BJ (cell line): ENCODE measurements at regions not wholly inside any gene's neighbourhood (a gene's known extent, or its start where the extent isn't known, plus 50 kb on each side); places are given as distances from the start of the nearest gene placed in this dataset.

Source experiments
- CTCF ChIA-PET: fragments of 350-600 bp; formaldehyde crosslinking; extraction: SDS; loops from one replicate; lab custom pipeline; 2021; ENCODE audit warnings: antibody characterized with exemption, inconsistent platforms; lab: Yijun Ruan, JAX
- POLR2A ChIA-PET: fragments of 300-600 bp; sonication (Branson Sonifier 250); formaldehyde crosslinking; extraction: SDS; loops from one replicate; lab custom pipeline; 2021; ENCODE audit warnings: antibody characterized with exemption; lab: Charles Lee
- DNase-seq: peaks from one replicate; pipeline ENCODE4 v3.0.0-alpha.2; 2011; ENCODE audit warnings: low read depth
- H3K27me3 ChIP-seq: 2 replicates; pipeline ENCODE4 v1.6.0; 2011; ENCODE audit warnings: low read length; ENCODE audit not compliant: control insufficient read depth, insufficient read depth
- H3K36me3 ChIP-seq: 2 replicates; pipeline ENCODE4 v1.5.1; 2011; ENCODE audit warnings: low read length; ENCODE audit not compliant: control insufficient read depth, insufficient read depth
- H3K4me3 ChIP-seq: 2 replicates; pipeline ENCODE4 v1.5.1; 2011; ENCODE audit warnings: low read depth, mild to moderate bottlenecking, control low read depth, low read length
- TF ChIP-seq, protein P1 (sequence below): IDR thresholded peaks from 2 replicates; pipeline ENCODE4 v1.5.1; 2011; ENCODE audit warnings: low read depth, mild to moderate bottlenecking, control low read depth, inconsistent platforms, low read length, moderate library complexity; ENCODE audit not compliant: insufficient read depth

DNA sequence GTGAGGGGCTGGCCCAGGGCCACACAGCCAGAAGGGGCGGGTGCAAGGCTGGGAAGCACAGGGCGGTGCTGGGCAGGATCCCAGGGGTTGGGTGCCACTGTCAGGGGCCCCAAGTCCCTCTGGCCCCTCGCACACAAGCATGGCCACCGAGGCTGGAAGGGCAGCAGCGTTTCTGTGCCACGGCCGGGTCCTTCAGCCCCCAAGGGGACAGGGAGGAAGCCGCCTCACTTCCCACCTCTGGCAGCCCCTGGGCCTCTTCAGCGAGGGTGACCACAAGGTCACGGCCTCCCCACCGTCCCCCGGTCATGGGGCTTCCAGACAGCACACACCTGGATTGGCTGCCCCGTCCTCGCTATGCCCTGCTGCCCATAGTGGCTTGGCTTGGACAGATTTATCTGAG, 77.1 kb upstream of the TTC34 start:
- CTCF ChIA-PET = no interaction called here
- POLR2A ChIA-PET = no interaction called here

GRCh38 chr1:2879026-2879425, 77.5 kb upstream of the TTC34 start:
- CTCF ChIA-PET = no interaction called here
- TF ChIP-seq, protein P1, sequence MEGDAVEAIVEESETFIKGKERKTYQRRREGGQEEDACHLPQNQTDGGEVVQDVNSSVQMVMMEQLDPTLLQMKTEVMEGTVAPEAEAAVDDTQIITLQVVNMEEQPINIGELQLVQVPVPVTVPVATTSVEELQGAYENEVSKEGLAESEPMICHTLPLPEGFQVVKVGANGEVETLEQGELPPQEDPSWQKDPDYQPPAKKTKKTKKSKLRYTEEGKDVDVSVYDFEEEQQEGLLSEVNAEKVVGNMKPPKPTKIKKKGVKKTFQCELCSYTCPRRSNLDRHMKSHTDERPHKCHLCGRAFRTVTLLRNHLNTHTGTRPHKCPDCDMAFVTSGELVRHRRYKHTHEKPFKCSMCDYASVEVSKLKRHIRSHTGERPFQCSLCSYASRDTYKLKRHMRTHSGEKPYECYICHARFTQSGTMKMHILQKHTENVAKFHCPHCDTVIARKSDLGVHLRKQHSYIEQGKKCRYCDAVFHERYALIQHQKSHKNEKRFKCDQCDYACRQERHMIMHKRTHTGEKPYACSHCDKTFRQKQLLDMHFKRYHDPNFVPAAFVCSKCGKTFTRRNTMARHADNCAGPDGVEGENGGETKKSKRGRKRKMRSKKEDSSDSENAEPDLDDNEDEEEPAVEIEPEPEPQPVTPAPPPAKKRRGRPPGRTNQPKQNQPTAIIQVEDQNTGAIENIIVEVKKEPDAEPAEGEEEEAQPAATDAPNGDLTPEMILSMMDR = no peak
- POLR2A ChIA-PET = no interaction called here

More for the DNA sequence above, 77.1 kb upstream of the TTC34 start:
- TF ChIP-seq, protein P1 = no peak
- Histone ChIP-seq H3K27me3 (no peaks in the 10 kb centered on the region), H3K4me3 (no peak overlapping the region), H3K36me3 (no peaks in the 10 kb centered on the region)
- no peak for DNase-seq

DNA sequence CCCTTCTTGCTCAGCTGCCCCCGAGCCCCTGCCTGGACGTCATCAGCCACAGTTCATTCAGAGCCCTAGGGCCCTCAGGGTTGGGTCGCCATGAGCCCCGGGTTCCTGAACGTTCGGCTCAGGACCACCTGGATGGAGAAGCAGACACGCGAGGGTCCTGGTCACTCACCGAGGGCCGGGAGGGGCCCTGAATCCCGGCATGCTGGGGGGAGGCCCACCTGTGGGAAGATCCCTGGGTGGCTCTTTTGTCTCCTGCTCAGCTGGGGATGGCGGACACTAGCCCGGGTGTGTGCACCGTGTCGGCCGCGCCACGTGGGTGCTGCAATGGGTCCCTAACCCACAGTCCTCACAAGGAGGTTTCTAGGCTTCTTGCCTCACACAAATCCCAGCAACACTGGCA, 78.1 kb upstream of the TTC34 start:
- H3K27me3 ChIP-seq = no peaks in the 10 kb centered on the region
- ChIA-PET CTCF (no interaction called here), POLR2A (no interaction called here)
- no peaks in the 10 kb centered on the region for H3K36me3 ChIP-seq
- DNase-seq = no peak
- H3K4me3 ChIP-seq = no peak overlapping the region
- TF ChIP-seq, protein P1 = no peak

More at GRCh38 chr1:2879026-2879425, 77.5 kb upstream of the TTC34 start:
- no peak for DNase-seq
- Histone ChIP-seq H3K4me3 (no peak overlapping the region), H3K36me3 (no peaks in the 10 kb centered on the region), H3K27me3 (no peaks in the 10 kb centered on the region)

DNA sequence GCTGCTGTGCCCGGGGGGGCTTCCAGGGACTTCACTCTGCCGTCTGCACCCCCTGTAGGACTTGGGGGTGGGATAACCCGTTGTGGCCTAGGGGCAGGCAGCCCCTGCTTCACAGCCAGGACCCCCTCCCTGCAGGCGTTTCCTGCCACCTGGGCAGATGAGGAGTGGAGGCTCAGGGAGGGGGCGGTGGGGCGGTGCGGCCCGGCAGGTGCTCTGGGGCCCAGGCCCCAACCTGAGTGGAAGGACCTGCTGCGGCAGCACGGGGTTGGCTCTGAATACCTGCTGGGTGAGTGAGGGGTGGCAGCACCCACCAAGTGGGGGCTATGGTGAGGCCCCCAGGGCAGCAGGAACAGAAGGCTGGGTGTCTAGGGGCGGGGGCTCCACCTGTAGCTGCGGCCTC, 78.6 kb upstream of the TTC34 start:
- no peak for DNase-seq
- Histone ChIP-seq H3K36me3 (no peaks in the 10 kb centered on the region), H3K27me3 (no peaks in the 10 kb centered on the region), H3K4me3 (no peak overlapping the region)
- ChIA-PET CTCF (no interaction called here), POLR2A (no interaction called here)
- TF ChIP-seq, protein P1 = no peak

DNA sequence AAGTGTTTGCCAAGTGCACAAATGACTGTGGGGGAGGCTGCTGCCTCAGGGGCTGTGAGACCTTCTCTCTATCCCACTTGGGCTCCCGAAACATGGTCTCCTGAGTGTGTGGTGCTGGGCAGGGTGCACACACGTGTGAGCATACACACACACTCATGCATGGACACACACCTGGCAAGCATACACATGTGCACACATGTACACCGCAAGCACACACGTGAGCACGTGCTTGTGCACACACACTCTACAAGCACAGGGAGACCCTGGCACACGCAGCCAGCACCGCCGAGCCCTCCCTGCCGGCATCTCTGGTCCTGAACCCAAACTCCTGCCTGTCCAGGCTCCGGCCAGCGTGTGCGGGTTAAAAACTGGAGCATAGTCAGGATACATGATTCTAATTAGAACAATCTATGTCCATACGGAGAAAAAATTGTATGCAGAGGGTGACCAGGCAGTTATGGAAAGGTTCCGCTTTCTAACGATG, 79.4 kb upstream of the TTC34 start:
- Histone ChIP-seq H3K27me3 (no peaks in the 10 kb centered on the region), H3K4me3 (no peak overlapping the region), H3K36me3 (no peaks in the 10 kb centered on the region)
- TF ChIP-seq, protein P1 = no peak
- no peak for DNase-seq
- POLR2A ChIA-PET = no interaction called here
- CTCF ChIA-PET = no interaction called here
